Aorta (tissue), 5 donors: ENCODE measurements at regions not wholly inside any gene's neighbourhood (a gene's known extent, or its start where the extent isn't known, plus 50 kb on each side); places are given as distances from the start of the nearest gene placed in this dataset.
"Not testable (repeated sequence)": the region's sequence is repeated elsewhere in the genome, so short reads cannot be mapped to it uniquely, and the experiment has no call there.

Experiments
- ATAC-seq: fragments of 200-7000 bp; cut with Tn5 transposase; one replicate; pipeline ENCODE4 v1.9.1; 2022; ENCODE audit warnings: moderate library complexity; ENCODE audit not compliant: low FRiP score
- DNase-seq, 2 donors: peaks; one replicate each; pipeline ENCODE4 v3.0.0-alpha.2; 2020
- H3K27ac ChIP-seq, 2 donors: one replicate each; pipeline ENCODE4 v1.5.1; 2013; ENCODE audit warnings: low read length in 2 of 2, mild to moderate bottlenecking in 2 of 2, moderate library complexity in 2 of 2, control low read depth in 1 of 2, inconsistent platforms in 1 of 2, low read depth in 1 of 2
- H3K27me3 ChIP-seq, 2 donors: one replicate each; pipeline ENCODE4 v1.6.1; 2013; ENCODE audit warnings: control low read depth in 1 of 2, low read length in 1 of 2, mild to moderate bottlenecking in 1 of 2, moderate library complexity in 1 of 2; ENCODE audit not compliant: insufficient read depth in 2 of 2, control insufficient read depth in 1 of 2
- H3K36me3 ChIP-seq, 2 donors: one replicate each; pipeline ENCODE4 v1.6.1; 2013; ENCODE audit warnings: control low read depth in 1 of 2, low read length in 1 of 2, mild to moderate bottlenecking in 1 of 2; ENCODE audit not compliant: insufficient read depth in 2 of 2, control insufficient read depth in 1 of 2
- H3K4me1 ChIP-seq, 2 donors: one replicate each; pipeline ENCODE4 v1.6.1; 2013; ENCODE audit warnings: low read length in 2 of 2, control low read depth in 1 of 2, mild to moderate bottlenecking in 1 of 2, moderate library complexity in 1 of 2; ENCODE audit not compliant: insufficient read depth in 2 of 2, control insufficient read depth in 1 of 2
- H3K4me3 ChIP-seq, 2 donors: one replicate each; pipeline ENCODE4 v1.5.1; 2013; ENCODE audit warnings: low read length in 2 of 2, control low read depth in 1 of 2, mild to moderate bottlenecking in 1 of 2
- H3K9me3 ChIP-seq: one replicate; pipeline ENCODE4 v1.6.1; 2013; ENCODE audit warnings: mild to moderate bottlenecking, low read length; ENCODE audit not compliant: control insufficient read depth
- WGBS, 2 donors: extraction: QIAGEN DNeasy Blood & Tissue Kit; methylation state at CpG; one replicate each; pipeline ENCODE4 v1.1.7; 2013; 5-methylcytosine and 5-hydroxymethylcytosine counted together
- intact Hi-C, 2 donors: fragments of 100-400 bp; cut with DNase I; formaldehyde crosslinking; loops; one replicate each; pipeline versions ENCODE4 v1.14.2 to v1.15.0; 2022
- donor health status: healthy with polysubstance abuse.
- donor health status: Bipolar disorder and iron deficiency.
- donor health status: DM: no; HTN: no; CAD: no.
- donor health status: DM: no; HTN: no; CAD: no.
- donor health status: DM: yes; HTN: yes; CAD: no.

DNA sequence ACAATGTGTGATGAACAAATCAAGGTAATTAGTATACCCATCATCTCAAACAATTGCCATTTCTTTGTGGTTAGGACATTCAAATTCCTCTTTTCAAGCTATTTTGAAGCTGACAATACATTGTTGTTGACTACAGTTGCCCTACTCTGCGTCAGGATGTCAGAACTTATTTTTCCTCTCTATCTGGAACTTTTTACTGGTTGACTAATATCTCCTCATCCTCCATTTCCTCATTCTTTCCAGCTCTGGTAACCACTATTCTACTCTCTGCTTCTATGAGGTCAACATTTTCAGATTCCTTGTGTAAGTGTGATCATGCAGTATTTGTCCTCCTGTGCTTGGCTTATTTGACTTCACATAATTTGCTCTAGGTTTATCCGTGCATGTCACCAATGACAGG is 240.5 kb upstream of the HS3ST1 start:
- intact Hi-C loops: no loop called here

DNA sequence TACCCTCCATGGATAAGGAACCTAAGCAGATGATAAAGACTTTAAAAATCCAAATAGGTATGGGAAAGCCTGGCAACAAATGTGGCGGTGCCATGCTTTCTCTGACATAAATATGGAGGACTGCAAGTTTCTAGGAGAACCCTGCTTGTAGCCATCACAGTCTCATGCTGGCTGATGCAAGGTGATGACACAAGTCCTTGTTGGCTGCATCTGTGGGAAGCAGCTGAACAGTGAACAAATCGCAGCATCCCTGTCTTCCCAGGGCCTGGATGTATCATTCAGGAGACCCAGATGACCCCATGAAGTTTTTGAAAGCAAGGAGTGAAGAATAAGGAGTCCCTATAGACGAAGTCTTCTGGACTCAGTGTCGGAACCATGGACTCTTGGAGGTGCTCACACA is 234.4 kb upstream of the HS3ST1 start:
- H3K9me3 ChIP-seq: no peaks in the 10 kb centered on the region
- no peak overlapping the region for H3K27ac ChIP-seq
- H3K36me3 ChIP-seq: no peaks in the 10 kb centered on the region
- H3K27me3 ChIP-seq: no peaks in the 10 kb centered on the region
- 94 to 96% methylated on average over 4 of the region's 4 CpGs for WGBS, 2 donors
- DNase-seq (no peak), ATAC-seq (no peak)
- intact Hi-C loops: no loop called here
- no peak overlapping the region for H3K4me3 ChIP-seq
- H3K4me1 ChIP-seq: no peaks in the 10 kb centered on the region

More for the DNA sequence above, 240.5 kb upstream of the HS3ST1 start:
- ATAC-seq (no peak), DNase-seq (no peak)
- H3K36me3 ChIP-seq: no peaks in the 10 kb centered on the region
- H3K27me3 ChIP-seq: no peaks in the 10 kb centered on the region
- H3K27ac ChIP-seq: no peak overlapping the region
- no peak overlapping the region for H3K4me3 ChIP-seq
- H3K4me1 ChIP-seq: no peaks in the 10 kb centered on the region
- WGBS, 2 donors: 66 to 91% methylated on average over 2 of the region's 2 CpGs
- H3K9me3 ChIP-seq: no peaks in the 10 kb centered on the region

DNA sequence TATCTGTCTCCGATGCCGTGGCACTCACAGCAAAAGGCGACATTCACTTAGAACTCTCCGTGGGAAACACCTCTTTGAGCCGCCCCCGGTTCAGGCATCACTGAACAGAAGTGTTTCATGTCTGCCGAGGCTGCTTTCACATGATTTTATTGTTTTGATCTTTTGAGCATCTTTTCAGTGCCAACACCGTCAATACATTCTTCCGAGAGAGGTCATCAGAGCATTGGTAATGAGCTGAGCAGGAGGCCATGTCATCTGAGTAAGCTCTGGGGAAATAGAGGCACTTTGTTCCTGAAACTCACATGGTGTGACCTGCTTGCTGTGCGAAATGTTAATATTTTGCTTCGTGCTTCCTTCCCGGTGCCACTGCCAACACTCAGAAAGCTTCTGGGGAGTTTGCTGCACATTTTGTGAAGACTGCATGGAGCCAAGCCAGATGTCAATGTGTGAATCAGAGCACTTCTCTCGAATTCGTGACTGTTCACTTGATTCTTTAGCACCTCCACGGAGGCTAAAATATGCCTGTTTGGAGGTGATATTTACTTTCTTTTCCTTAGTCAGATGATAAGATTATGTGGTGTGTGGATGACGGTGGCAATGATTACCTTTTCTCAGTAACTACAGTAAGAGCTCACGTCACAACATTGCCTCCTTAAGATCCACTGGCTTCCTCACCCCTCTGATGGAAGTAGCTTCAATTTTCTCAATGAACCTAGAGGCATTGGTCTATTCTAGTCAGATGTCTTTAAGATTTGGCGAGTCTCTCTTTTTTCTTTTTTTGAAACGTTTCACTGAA is 222.3 kb upstream of the HS3ST1 start:
- H3K4me3 ChIP-seq: no peak overlapping the region
- H3K4me1 ChIP-seq: no peaks in the 10 kb centered on the region
- intact Hi-C loops: no loop called here
- H3K9me3 ChIP-seq: no peaks in the 10 kb centered on the region
- 56 to 61% methylated on average over 19 of the region's 19 CpGs for whole genome bisulfite sequencing, 2 donors
- no peaks in the 10 kb centered on the region for H3K27me3 ChIP-seq
- DNase-seq: no peak
- no peak for ATAC-seq
- H3K27ac ChIP-seq: no peak overlapping the region
- H3K36me3 ChIP-seq: no peaks in the 10 kb centered on the region

DNA sequence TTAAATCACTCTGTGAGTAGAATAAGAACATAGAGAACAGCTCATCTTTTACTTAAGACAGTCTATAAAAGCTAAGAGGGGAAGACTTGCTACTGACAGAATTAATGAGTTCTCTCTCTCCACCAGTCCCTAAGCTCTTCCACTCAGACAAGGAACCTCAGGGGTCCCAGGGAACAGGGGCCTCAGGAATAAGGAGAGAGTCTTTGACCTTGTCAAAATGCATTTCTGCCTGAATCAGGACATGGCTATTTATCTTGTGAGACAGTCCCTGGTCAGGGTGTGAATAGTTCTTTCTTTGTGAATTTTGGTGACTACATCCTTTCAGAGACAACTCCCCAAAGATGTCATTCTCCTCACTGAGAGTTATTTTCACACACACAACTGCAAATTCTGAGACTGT is 218.7 kb upstream of the HS3ST1 start:
- no peaks in the 10 kb centered on the region for H3K36me3 ChIP-seq
- DNase-seq: no peak
- no peak for ATAC-seq
- H3K4me3 ChIP-seq: no peak overlapping the region
- no peaks in the 10 kb centered on the region for H3K27me3 ChIP-seq
- no peaks in the 10 kb centered on the region for H3K4me1 ChIP-seq
- no peak overlapping the region for H3K27ac ChIP-seq
- H3K9me3 ChIP-seq: no peaks in the 10 kb centered on the region
- intact Hi-C loops: no loop called here

DNA sequence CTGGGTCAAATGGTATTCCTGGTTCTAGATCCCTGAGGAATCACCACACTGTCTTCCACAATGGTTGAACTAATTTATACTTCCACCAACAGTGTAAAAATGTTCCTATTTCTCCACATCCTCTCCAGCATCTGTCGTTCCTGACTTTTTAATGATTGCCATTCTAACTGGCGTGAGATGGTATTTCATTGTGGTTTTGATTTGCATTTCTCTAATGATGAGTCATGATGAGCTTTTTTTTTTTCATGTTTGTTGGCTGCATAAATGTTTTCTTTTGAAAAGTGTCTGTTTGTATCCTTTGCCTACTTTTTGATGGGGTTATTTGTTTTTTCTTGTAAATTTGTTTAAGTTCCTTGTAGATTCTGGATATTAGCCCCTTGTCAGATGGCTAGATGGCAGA is 214.4 kb upstream of the HS3ST1 start:
- H3K36me3 ChIP-seq, H3K27ac ChIP-seq, H3K4me3 ChIP-seq, H3K4me1 ChIP-seq, ATAC-seq, H3K27me3 ChIP-seq, intact Hi-C loops, H3K9me3 ChIP-seq, DNase-seq: not testable (repeated sequence)
- WGBS, 2 donors: 88 to 95% methylated on average over 2 of the region's 2 CpGs

DNA sequence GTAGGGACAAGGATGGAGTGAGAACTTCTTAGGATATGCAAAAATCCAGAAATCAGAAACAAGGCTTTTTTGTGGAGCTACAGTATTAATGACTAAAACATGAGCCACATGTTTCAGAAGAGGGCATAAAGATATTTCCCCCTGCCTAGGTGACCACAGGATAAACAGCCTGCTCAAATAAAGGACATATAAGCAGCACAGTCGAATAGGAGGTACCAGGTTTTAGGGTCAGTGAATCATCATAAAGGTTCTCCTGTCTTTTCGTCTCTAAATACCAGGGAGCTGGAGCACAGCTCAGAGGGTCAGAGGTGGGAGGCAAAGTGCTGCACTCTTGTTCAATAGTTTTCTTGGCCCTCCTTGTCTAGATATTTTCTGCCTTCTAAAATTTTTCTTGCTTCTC is 211.9 kb upstream of the HS3ST1 start:
- intact Hi-C loops: no loop called here
- H3K4me1 ChIP-seq: no peaks in the 10 kb centered on the region
- no peaks in the 10 kb centered on the region for H3K27me3 ChIP-seq
- no peak overlapping the region for H3K4me3 ChIP-seq
- no peak for ATAC-seq
- no peak overlapping the region for H3K27ac ChIP-seq
- no peaks in the 10 kb centered on the region for H3K36me3 ChIP-seq
- no peaks in the 10 kb centered on the region for H3K9me3 ChIP-seq
- no peak for DNase-seq
- 76 to 81% methylated on average over 2 of the region's 2 CpGs for WGBS, 2 donors

DNA sequence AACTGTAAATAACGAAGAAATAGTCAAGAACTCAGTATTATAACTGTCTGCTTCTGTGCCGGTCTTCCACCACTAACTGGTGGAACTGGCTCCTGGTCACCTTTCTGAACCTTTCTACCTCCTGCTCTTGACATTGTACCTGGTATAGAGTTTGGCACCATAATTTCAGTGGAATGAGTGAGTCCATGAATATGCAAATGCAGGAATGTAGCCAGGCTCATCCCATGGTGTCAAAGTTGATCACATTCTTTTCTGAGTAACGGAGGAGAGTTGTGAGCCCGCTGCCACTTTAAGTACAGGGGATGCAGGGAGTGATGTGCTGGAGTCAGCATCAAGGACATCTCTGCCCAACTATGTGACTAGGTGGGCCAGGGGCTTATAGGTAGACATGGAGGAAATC is 207.9 kb upstream of the HS3ST1 start:
- WGBS, 2 donors: 67 to 69% methylated on average over 4 of the region's 4 CpGs
- no peak for DNase-seq
- no peaks in the 10 kb centered on the region for H3K36me3 ChIP-seq
- H3K27ac ChIP-seq: no peak overlapping the region
- ATAC-seq: no peak
- no peak overlapping the region for H3K4me3 ChIP-seq
- no peaks in the 10 kb centered on the region for H3K4me1 ChIP-seq
- H3K9me3 ChIP-seq: no peaks in the 10 kb centered on the region
- no peaks in the 10 kb centered on the region for H3K27me3 ChIP-seq
- intact Hi-C loops: no loop called here

DNA sequence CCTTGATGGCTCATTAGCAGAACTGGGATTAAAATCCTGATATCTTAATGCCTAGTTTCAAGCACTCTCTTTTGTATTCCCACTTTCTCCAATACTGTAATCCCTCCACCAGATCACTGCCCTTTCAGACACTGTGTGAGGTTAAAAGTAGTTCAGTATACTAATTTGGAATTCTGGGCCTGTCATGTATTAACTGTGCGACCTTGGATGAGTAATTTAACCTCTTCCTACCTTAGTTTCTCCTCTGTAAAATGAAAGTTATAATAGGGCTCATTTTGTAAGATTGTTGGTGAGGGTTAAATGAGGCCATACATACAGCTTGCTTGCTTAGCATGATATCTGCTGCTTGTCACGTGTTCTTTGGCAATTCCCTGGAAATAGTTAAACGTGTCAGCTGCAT is 207.3 kb upstream of the HS3ST1 start:
- Histone ChIP-seq H3K27me3 (no peaks in the 10 kb centered on the region), H3K27ac (no peak overlapping the region), H3K9me3 (no peaks in the 10 kb centered on the region), H3K4me1 (no peaks in the 10 kb centered on the region), H3K36me3 (no peaks in the 10 kb centered on the region), H3K4me3 (no peak overlapping the region)
- no peak for ATAC-seq
- no peak for DNase-seq
- intact Hi-C loops: no loop called here
- 58 to 69% methylated on average over 3 of the region's 3 CpGs for WGBS, 2 donors

DNA sequence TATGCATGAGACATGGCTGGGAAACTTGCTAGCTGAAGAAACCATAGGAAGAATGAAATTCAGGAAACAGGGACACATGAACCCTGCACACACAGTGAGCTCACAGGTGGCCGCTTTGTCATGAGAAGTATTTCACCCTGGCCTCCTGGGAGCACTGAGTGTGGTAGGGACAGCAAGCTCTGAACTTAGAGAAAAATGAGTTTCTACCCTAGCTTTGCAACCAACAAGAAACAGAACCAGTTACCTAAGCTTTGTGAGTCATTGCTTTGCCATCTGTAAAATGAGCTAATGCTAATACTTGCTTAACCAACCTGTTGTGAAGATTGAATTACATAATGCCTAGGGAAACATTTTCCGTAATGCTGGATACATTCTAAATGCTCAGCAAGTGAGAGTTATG is 206.6 kb upstream of the HS3ST1 start:
- WGBS, 2 donors: 83 to 88% methylated on average over 2 of the region's 2 CpGs

More for the DNA sequence above, 206.6 kb upstream of the HS3ST1 start:
- ATAC-seq (no peak), DNase-seq (no peak)
- no peak overlapping the region for H3K27ac ChIP-seq
- no peak overlapping the region for H3K4me3 ChIP-seq
- intact Hi-C loops: no loop called here
- H3K9me3 ChIP-seq: no peaks in the 10 kb centered on the region
- H3K36me3 ChIP-seq: no peaks in the 10 kb centered on the region
- no peaks in the 10 kb centered on the region for H3K27me3 ChIP-seq
- H3K4me1 ChIP-seq: no peaks in the 10 kb centered on the region
